PC-9 (cell line): ENCODE measurements at regions not wholly inside any gene's neighbourhood (a gene's known extent, or its start where the extent isn't known, plus 50 kb on each side); places are given as distances from the start of the nearest gene placed in this dataset.

Experiments used
- BruUV-seq: library from RNA; stranded (reverse); fragments of 400-500 nt; replicated peaks from 2 replicates; lab custom pipeline; 2021; lab: Mats Ljungman, UMichigan
- CTCF ChIA-PET: fragments of 300-600 bp; sonication (Branson Sonifier 250); formaldehyde crosslinking; loops from one replicate; lab custom pipeline; 2022; ENCODE audit warnings: antibody characterized with exemption; lab: Charles Lee
- POLR2A ChIA-PET: fragments of 300-600 bp; sonication (Branson Sonifier 250); formaldehyde crosslinking; loops from one replicate; lab custom pipeline; 2022; ENCODE audit warnings: antibody characterized with exemption; ENCODE audit not compliant: unreplicated experiment; lab: Charles Lee
- DNase-seq, 2 experiments: peaks; one replicate each; pipeline versions ENCODE4 v3.0.0 to v3.0.0-alpha.2; 2015 to 2022; ENCODE audit warnings: mixed read lengths in 1 of 2
- H2AFZ ChIP-seq: fragments of 200-600 bp; sonication (generic); 2 replicates; pipeline ENCODE4 v1.8.1; 2017; ENCODE audit warnings: antibody characterized with exemption
- H3F3A ChIP-seq: fragments of 200-600 bp; sonication (generic); 2 replicates; pipeline ENCODE4 v1.8.1; 2017; ENCODE audit warnings: antibody characterized with exemption, mild to moderate bottlenecking, low read depth; ENCODE audit not compliant: insufficient read depth
- H3K27ac ChIP-seq: fragments of 200-600 bp; sonication (generic); 2 replicates; pipeline ENCODE4 v1.6.1; 2016; ENCODE audit warnings: mixed run types
- H3K27me3 ChIP-seq: fragments of 200-600 bp; sonication (generic); 2 replicates; pipeline ENCODE4 v1.6.1; 2016; ENCODE audit warnings: low read depth, mixed run types; ENCODE audit not compliant: insufficient read depth
- H3K36me3 ChIP-seq: fragments of 200-600 bp; sonication (generic); 2 replicates; pipeline ENCODE4 v1.6.1; 2016; ENCODE audit warnings: low read depth, mixed run types
- H3K4me1 ChIP-seq: fragments of 200-600 bp; sonication (generic); replicated peaks from 2 replicates; pipeline ENCODE4 v1.6.1; 2016; ENCODE audit warnings: mixed run types; ENCODE audit not compliant: insufficient read depth
- H3K4me2 ChIP-seq: fragments of 200-600 bp; sonication (generic); 2 replicates; pipeline ENCODE4 v1.6.1; 2017; ENCODE audit warnings: mixed run types
- H3K4me3 ChIP-seq: fragments of 200-600 bp; sonication (generic); 2 replicates; pipeline ENCODE4 v1.6.1; 2016; ENCODE audit warnings: mixed run types
- H3K79me2 ChIP-seq: fragments of 200-600 bp; sonication (generic); 2 replicates; pipeline ENCODE4 v1.6.1; 2017; ENCODE audit warnings: low read depth, mixed run types
- H3K9me2 ChIP-seq: fragments of 200-600 bp; sonication (generic); 2 replicates; pipeline ENCODE4 v1.8.1; 2017; ENCODE audit warnings: mild to moderate bottlenecking; ENCODE audit not compliant: insufficient read depth
- H3K9me3 ChIP-seq: fragments of 200-600 bp; sonication (generic); 2 replicates; pipeline ENCODE4 v1.8.1; 2016; ENCODE audit warnings: low read depth; ENCODE audit not compliant: insufficient read depth
- H4K20me1 ChIP-seq: fragments of 200-600 bp; sonication (generic); 2 replicates; pipeline ENCODE4 v1.8.1; 2017; ENCODE audit not compliant: insufficient read depth
- CTCF ChIP-seq: fragments of 200-600 bp; sonication (generic); conservative IDR thresholded peaks from 2 replicates; pipeline ENCODE4 v1.6.1; 2017; ENCODE audit warnings: mixed run types, antibody characterized with exemption, mild to moderate bottlenecking, moderate library complexity
- EZH2 ChIP-seq: fragments of 200-600 bp; sonication (generic); IDR thresholded peaks from 2 replicates; pipeline ENCODE4 v1.8.0; 2017; ENCODE audit warnings: antibody characterized with exemption, low read depth
- intact Hi-C: fragments of 100-400 bp; cut with micrococcal nuclease; formaldehyde crosslinking; loops from one replicate; pipeline ENCODE4 v1.10.0; 2022; ENCODE audit not compliant: unreplicated experiment

GRCh38 chr4:129971419-129971818 is 875.5 kb downstream of the C4orf33 start:
- TF ChIP-seq EZH2, result no peak
- TF ChIP-seq CTCF, result no peak
- no peaks in the 10 kb centered on the region for H3K27me3 ChIP-seq
- H3K9me2 ChIP-seq, result no peaks in the 10 kb centered on the region
- intact Hi-C loops, result no loop called here
- no TSS peak for BruUV-seq
- no peaks in the 10 kb centered on the region for H3F3A ChIP-seq
- ChIA-PET CTCF (no interaction called here), POLR2A (no interaction called here)
- no peaks in the 10 kb centered on the region for H3K79me2 ChIP-seq
- no peak for DNase-seq
- no peaks in the 10 kb centered on the region for H3K36me3 ChIP-seq
- H3K9me3 ChIP-seq, result no peaks in the 10 kb centered on the region
- H3K4me2 ChIP-seq, result no peak overlapping the region
- no peak overlapping the region for H3K4me3 ChIP-seq
- H3K27ac ChIP-seq, result no peak overlapping the region
- no peaks in the 10 kb centered on the region for H3K4me1 ChIP-seq
- H4K20me1 ChIP-seq, result no peaks in the 10 kb centered on the region
- no peak overlapping the region for H2AFZ ChIP-seq

GRCh38 chr4:129972257-129972656 is 876.3 kb downstream of the C4orf33 start:
- no peak overlapping the region for H3K27ac ChIP-seq
- no peaks in the 10 kb centered on the region for H3F3A ChIP-seq
- H3K4me3 ChIP-seq, result no peak overlapping the region
- no peaks in the 10 kb centered on the region for H3K36me3 ChIP-seq
- ChIA-PET POLR2A (no interaction called here), CTCF (no interaction called here)
- H3K27me3 ChIP-seq, result no peaks in the 10 kb centered on the region
- no peaks in the 10 kb centered on the region for H3K9me2 ChIP-seq
- H4K20me1 ChIP-seq, result no peaks in the 10 kb centered on the region
- H2AFZ ChIP-seq, result no peak overlapping the region
- intact Hi-C loops, result no loop called here
- no peak for DNase-seq
- BruUV-seq, result no TSS peak
- no peaks in the 10 kb centered on the region for H3K9me3 ChIP-seq
- H3K4me2 ChIP-seq, result no peak overlapping the region
- TF ChIP-seq CTCF, result no peak
- no peak for TF ChIP-seq EZH2
- no peaks in the 10 kb centered on the region for H3K4me1 ChIP-seq
- no peaks in the 10 kb centered on the region for H3K79me2 ChIP-seq

- Histone ChIP-seq H3K36me3 (no peaks in the 10 kb centered on the region), H3K9me3 (no peaks in the 10 kb centered on the region), H3K4me2 (no peak overlapping the region), H3K27me3 (no peaks in the 10 kb centered on the region), H3K4me1 (no peaks in the 10 kb centered on the region), H3K4me3 (no peak overlapping the region), H3F3A (no peaks in the 10 kb centered on the region), H4K20me1 (no peaks in the 10 kb centered on the region), H2AFZ (no peak overlapping the region), H3K27ac (no peak overlapping the region), H3K9me2 (no peaks in the 10 kb centered on the region), H3K79me2 (no peaks in the 10 kb centered on the region)
- CTCF ChIA-PET, result no interaction called here
- DNase-seq, result no peak
- POLR2A ChIA-PET, result no interaction called here
- no peak for TF ChIP-seq EZH2
- TF ChIP-seq CTCF, result no peak
- BruUV-seq, result no TSS peak
- intact Hi-C loops, result no loop called here
Measured at GRCh38 chr4:129974730-129975129, 878.8 kb downstream of the C4orf33 start.
